ENCODE measurements at regions not wholly inside any gene's neighbourhood (a gene's known extent, or its start where the extent isn't known, plus 50 kb on each side); places are given as distances from the start of the nearest gene placed in this dataset.

DNA sequence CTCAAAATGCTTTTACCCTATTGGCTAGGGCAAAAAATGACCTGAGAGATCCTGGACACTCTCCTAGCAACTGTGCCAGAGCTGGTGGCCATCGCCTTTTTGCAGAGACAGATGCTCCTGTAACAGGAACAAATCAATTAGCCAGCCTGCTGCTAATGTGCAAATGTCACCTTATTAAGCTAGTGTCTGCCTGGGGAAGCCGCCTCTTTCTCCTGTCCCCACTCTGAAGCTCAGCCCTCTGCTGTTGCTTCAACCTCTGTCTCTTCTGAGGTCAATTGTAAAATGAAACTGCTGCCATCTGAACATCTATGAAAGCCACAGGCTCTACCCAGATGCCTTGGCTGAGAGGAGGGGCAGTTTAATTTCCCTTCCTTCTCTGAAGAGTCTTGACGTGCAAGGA is 85.5 kb upstream of the CACNA1E start:
- Histone ChIP-seq H3K4me3 (no peak overlapping the region), H3K4me1 (no peaks in the 10 kb centered on the region), H3K27me3 (peaks cover 11% of the 10 kb centered on the region), H3K27ac (no peak overlapping the region), H3K36me3 (no peaks in the 10 kb centered on the region), H3K9me3 (no peaks in the 10 kb centered on the region)
- DNase-seq (ENCODE audit: low spot score in 2 of 2) = no peak
- 70% methylated on average over 3 of the region's 3 CpGs for WGBS
- TF ChIP-seq, protein P1, sequence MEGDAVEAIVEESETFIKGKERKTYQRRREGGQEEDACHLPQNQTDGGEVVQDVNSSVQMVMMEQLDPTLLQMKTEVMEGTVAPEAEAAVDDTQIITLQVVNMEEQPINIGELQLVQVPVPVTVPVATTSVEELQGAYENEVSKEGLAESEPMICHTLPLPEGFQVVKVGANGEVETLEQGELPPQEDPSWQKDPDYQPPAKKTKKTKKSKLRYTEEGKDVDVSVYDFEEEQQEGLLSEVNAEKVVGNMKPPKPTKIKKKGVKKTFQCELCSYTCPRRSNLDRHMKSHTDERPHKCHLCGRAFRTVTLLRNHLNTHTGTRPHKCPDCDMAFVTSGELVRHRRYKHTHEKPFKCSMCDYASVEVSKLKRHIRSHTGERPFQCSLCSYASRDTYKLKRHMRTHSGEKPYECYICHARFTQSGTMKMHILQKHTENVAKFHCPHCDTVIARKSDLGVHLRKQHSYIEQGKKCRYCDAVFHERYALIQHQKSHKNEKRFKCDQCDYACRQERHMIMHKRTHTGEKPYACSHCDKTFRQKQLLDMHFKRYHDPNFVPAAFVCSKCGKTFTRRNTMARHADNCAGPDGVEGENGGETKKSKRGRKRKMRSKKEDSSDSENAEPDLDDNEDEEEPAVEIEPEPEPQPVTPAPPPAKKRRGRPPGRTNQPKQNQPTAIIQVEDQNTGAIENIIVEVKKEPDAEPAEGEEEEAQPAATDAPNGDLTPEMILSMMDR (IDR thresholded peaks at IDR 0.05) = no peak
- TF ChIP-seq POLR2AphosphoS5 (IDR thresholded peaks at IDR 0.05) (no peak), EP300 (IDR thresholded peaks at IDR 0.05) (no peak), POLR2A (IDR thresholded peaks at IDR 0.05) (no peak)

DNA sequence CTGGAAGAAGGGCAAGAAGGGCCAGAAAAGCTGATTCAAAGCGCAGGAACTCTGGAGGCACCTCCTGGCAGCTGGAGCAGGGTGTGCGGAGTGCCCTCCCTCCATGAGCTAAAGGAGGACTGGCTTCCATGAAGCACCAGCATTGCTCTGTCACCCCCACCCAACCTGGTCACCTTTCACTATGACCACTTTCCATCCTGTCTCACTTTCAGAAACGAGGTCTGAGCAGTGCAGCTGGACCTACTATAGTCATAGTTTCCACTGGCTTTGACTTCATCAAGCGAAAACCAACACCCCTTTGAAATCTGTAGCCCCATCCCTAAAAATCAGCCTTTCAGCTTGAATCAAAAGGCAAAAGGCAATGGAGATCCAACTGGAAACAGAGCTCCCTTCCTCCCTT is 84.8 kb upstream of the CACNA1E start:
- no peaks in the 10 kb centered on the region for H3K9me3 ChIP-seq
- WGBS = 73% methylated on average over 4 of the region's 4 CpGs
- TF ChIP-seq POLR2AphosphoS5 (IDR thresholded peaks at IDR 0.05) = no peak
- no peak for TF ChIP-seq EP300 (IDR thresholded peaks at IDR 0.05)
- DNase-seq (ENCODE audit: low spot score in 2 of 2) = no peak
- no peak overlapping the region for H3K27ac ChIP-seq
- H3K4me1 ChIP-seq = no peaks in the 10 kb centered on the region
- H3K27me3 ChIP-seq = peaks cover 11% of the 10 kb centered on the region
- H3K4me3 ChIP-seq = no peak overlapping the region
- H3K36me3 ChIP-seq = no peaks in the 10 kb centered on the region

DNA sequence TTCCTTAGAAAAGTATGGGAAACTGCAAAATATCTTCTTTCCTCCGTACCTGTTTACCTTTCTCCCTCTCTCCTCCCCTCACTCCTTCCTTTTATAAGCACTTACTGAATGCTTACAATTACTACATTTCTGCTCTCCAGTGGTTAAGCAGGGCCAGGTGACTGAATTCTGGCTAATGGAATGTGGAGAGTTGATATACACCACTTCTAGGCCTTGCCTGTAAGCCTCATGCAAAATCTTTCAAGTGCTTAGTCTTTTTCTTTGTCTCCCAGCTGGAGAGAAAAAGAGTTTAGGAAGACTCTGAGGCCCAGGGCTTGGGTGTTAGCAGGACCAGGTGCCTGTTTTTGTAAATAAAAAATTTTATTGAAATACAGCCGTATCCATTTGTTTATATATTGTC is 77.7 kb upstream of the CACNA1E start:
- Histone ChIP-seq H3K4me1 (no peaks in the 10 kb centered on the region), H3K27ac (no peak overlapping the region), H3K9me3 (no peaks in the 10 kb centered on the region), H3K27me3 (peaks cover 5% of the 10 kb centered on the region), H3K4me3 (no peak overlapping the region), H3K36me3 (no peaks in the 10 kb centered on the region)
- WGBS = 89% methylated on average over 2 of the region's 2 CpGs
- TF ChIP-seq EP300 (IDR thresholded peaks at IDR 0.05) (no peak), POLR2A (IDR thresholded peaks at IDR 0.05) (no peak), POLR2AphosphoS5 (IDR thresholded peaks at IDR 0.05) (no peak)
- TF ChIP-seq, protein P1 (IDR thresholded peaks at IDR 0.05) = no peak
- DNase-seq (ENCODE audit: low spot score in 2 of 2) = no peak

DNA sequence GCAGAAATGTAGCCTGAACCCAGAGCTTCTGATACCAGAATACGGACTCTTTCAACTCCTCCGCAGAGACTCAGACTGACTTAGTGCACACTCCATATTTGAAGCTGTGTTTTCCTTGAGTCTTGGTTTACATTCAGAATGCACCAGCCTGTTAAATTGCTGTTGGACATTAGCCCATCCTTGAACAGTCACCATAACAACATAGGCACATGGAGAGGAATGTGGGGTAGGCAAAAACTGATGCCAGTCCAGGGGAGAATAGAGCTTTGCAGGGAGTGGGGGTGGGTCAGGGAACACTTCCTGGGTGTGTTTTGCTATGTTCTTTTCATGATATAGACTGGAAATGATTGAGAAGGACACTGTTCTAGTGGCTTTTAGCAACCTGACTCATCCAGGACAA is 76.3 kb upstream of the CACNA1E start:
- Histone ChIP-seq H3K9me3 (no peaks in the 10 kb centered on the region), H3K4me3 (no peak overlapping the region), H3K36me3 (no peaks in the 10 kb centered on the region), H3K4me1 (no peaks in the 10 kb centered on the region), H3K27ac (no peak overlapping the region), H3K27me3 (peaks cover 5% of the 10 kb centered on the region)
- DNase-seq (ENCODE audit: low spot score in 2 of 2) = no peak
- TF ChIP-seq POLR2AphosphoS5 (IDR thresholded peaks at IDR 0.05) = no peak
- no peak for TF ChIP-seq POLR2A (IDR thresholded peaks at IDR 0.05)
- TF ChIP-seq EP300 (IDR thresholded peaks at IDR 0.05) = no peak
- TF ChIP-seq, protein P1 (IDR thresholded peaks at IDR 0.05) = no peak
- 94% methylated on average over 2 of the region's 2 CpGs for WGBS

DNA sequence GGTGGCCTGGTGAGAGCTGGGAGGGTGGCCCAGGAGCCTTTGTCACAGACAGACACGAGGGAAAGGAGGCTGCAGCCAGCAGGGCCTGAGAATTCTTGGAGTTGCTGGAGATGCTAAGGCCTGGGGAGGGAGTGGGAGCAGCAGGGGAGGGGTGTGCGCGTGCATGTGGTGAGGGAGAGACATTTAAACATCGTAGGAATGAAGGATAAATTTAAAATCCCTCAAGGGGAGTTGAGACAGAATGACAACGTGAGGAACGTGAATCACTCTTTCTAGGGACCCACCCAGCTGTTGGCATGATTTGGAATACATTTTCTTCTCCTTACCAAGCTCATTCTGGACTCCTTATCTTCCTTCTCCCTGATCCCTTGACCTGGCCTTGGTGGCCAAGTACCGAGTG is 73.3 kb upstream of the CACNA1E start:
- no peaks in the 10 kb centered on the region for H3K9me3 ChIP-seq
- no peak for TF ChIP-seq POLR2A (IDR thresholded peaks at IDR 0.05)
- TF ChIP-seq, protein P1 (IDR thresholded peaks at IDR 0.05) = no peak
- TF ChIP-seq EP300 (IDR thresholded peaks at IDR 0.05) = no peak
- TF ChIP-seq POLR2AphosphoS5 (IDR thresholded peaks at IDR 0.05) = no peak

DNA sequence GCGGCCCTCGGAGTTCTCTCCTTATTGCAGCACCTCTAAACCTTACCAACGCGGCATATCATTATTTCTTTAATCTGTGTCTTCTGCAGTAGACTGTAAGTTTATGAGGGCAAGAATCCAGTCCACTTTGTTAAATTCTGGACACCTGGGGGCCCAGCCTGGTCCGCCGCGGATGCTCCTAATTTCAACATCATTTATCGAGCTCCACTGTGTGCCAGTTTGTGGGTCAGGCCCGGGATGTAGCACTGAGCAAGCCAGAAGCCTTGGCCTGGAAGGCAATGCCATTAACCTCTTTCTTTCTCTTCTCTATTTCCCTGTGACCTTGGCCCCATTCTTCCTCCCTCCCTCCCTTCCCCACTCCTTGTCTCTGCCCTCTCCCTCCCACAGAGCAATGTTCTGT is 70.6 kb upstream of the CACNA1E start:
- no peak for TF ChIP-seq EP300 (IDR thresholded peaks at IDR 0.05)
- TF ChIP-seq POLR2AphosphoS5 (IDR thresholded peaks at IDR 0.05) = no peak
- no peak for TF ChIP-seq POLR2A (IDR thresholded peaks at IDR 0.05)
- TF ChIP-seq, protein P1 (IDR thresholded peaks at IDR 0.05) = no peak
- 92% methylated on average over 9 of the region's 9 CpGs for WGBS
- peaks cover 5% of the 10 kb centered on the region for H3K27me3 ChIP-seq
- no peaks in the 10 kb centered on the region for H3K36me3 ChIP-seq
- H3K27ac ChIP-seq = no peak overlapping the region
- no peak overlapping the region for H3K4me3 ChIP-seq
- DNase-seq (ENCODE audit: low spot score in 2 of 2) = no peak
- no peaks in the 10 kb centered on the region for H3K4me1 ChIP-seq
- H3K9me3 ChIP-seq = no peaks in the 10 kb centered on the region

More for the DNA sequence above, 73.3 kb upstream of the CACNA1E start:
- H3K36me3 ChIP-seq = no peaks in the 10 kb centered on the region
- no peak overlapping the region for H3K27ac ChIP-seq
- H3K4me1 ChIP-seq = no peaks in the 10 kb centered on the region
- 37% methylated on average over 7 of the region's 7 CpGs for WGBS
- no peak for DNase-seq (ENCODE audit: low spot score in 2 of 2)
- H3K27me3 ChIP-seq = peaks cover 5% of the 10 kb centered on the region
- H3K4me3 ChIP-seq = no peak overlapping the region

Measured in suprapubic skin (tissue), 4 donors.